GM18505 (cell line): ENCODE measurements at regions not wholly inside any gene's neighbourhood (a gene's known extent, or its start where the extent isn't known, plus 50 kb on each side); places are given as distances from the start of the nearest gene placed in this dataset.
"Not testable (repeated sequence)": the region's sequence is repeated elsewhere in the genome, so short reads cannot be mapped to it uniquely, and the experiment has no call there.

Experiments used
- ATAC-seq: cut with Tn5 transposase; IDR thresholded peaks from one replicate; pipeline ENCODE4 v1.9.1; 2021; ENCODE audit not compliant: unreplicated experiment
- POLR2A ChIP-seq: IDR thresholded peaks from 4 replicates; pipeline ENCODE4 v1.6.1; 2011; ENCODE audit warnings: borderline replicate concordance; ENCODE audit not compliant: insufficient read depth, insufficient read length; ENCODE audit errors: extremely low read depth

GRCh38 chr10:130969700-130970099 lies 341.8 kb downstream of the TCERG1L start:
- ATAC-seq = no peak
- TF ChIP-seq POLR2A = no peak

- ATAC-seq = no peak
- no peak for TF ChIP-seq POLR2A
These were observed 341.0 kb downstream of the TCERG1L start for GRCh38 chr10:130970341-130971122.

GRCh38 chr10:130971123-130971435 lies 340.4 kb downstream of the TCERG1L start:
- ATAC-seq = no peak
- no peak for TF ChIP-seq POLR2A

GRCh38 chr10:130973127-130973839 lies 338.2 kb downstream of the TCERG1L start:
- no peak for ATAC-seq
- no peak for TF ChIP-seq POLR2A

GRCh38 chr10:130974166-130974565 lies 337.4 kb downstream of the TCERG1L start:
- no peak for ATAC-seq
- TF ChIP-seq POLR2A = no peak

- not testable (repeated sequence) for ATAC-seq
These were observed 336.2 kb downstream of the TCERG1L start for GRCh38 chr10:130975351-130975750.

GRCh38 chr10:130982802-130983201 lies 328.7 kb downstream of the TCERG1L start:
- no peak for ATAC-seq
- no peak for TF ChIP-seq POLR2A

- TF ChIP-seq POLR2A = no peak
- no peak for ATAC-seq
These were observed 327.8 kb downstream of the TCERG1L start for GRCh38 chr10:130983749-130984148.

- no peak for ATAC-seq
- TF ChIP-seq POLR2A = no peak
These were observed 326.8 kb downstream of the TCERG1L start for GRCh38 chr10:130984686-130985085.

GRCh38 chr10:130985158-130985753 lies 326.3 kb downstream of the TCERG1L start:
- ATAC-seq = no peak
- no peak for TF ChIP-seq POLR2A

- no peak for TF ChIP-seq POLR2A
- ATAC-seq = no peak
These were observed 324.7 kb downstream of the TCERG1L start for GRCh38 chr10:130986846-130987245.

- no peak for TF ChIP-seq POLR2A
- ATAC-seq = no peak
These were observed 324.1 kb downstream of the TCERG1L start for GRCh38 chr10:130987401-130987800.

GRCh38 chr10:130989670-130990232 lies 321.8 kb downstream of the TCERG1L start:
- no peak for TF ChIP-seq POLR2A
- ATAC-seq = no peak

- no peak for ATAC-seq
- TF ChIP-seq POLR2A = no peak
These were observed 321.0 kb downstream of the TCERG1L start for GRCh38 chr10:130990486-130990885.

- no peak for ATAC-seq
- TF ChIP-seq POLR2A = no peak
These were observed 318.6 kb downstream of the TCERG1L start for GRCh38 chr10:130992802-130993523.
